Chondrocyte (in vitro differentiated cells): ENCODE measurements at regions not wholly inside any gene's neighbourhood (a gene's known extent, or its start where the extent isn't known, plus 50 kb on each side); places are given as distances from the start of the nearest gene placed in this dataset.

Source experiments
- DNase-seq: peaks from one replicate; pipeline ENCODE4 v3.0.0; 2021; ENCODE audit warnings: mixed read lengths, low spot score
- H3K27ac Mint-ChIP-seq: one replicate; pipeline ENCODE4 v1.8.0; 2021; ENCODE audit warnings: mild to moderate bottlenecking, moderate library complexity, mixed read lengths; ENCODE audit not compliant: unreplicated experiment
- H3K27me3 Mint-ChIP-seq: 2 replicates; pipeline ENCODE4 v1.8.0; 2021; ENCODE audit warnings: low read depth, mixed read lengths
- H3K36me3 Mint-ChIP-seq: 2 replicates; pipeline ENCODE4 v1.8.0; 2021; ENCODE audit warnings: low read depth, mixed read lengths
- H3K4me1 Mint-ChIP-seq: 2 replicates; pipeline ENCODE4 v1.8.0; 2021; ENCODE audit warnings: low read depth, mild to moderate bottlenecking, mixed read lengths
- H3K4me3 Mint-ChIP-seq: one replicate; pipeline ENCODE4 v1.8.0; 2021; ENCODE audit warnings: mild to moderate bottlenecking, moderate library complexity, mixed read lengths; ENCODE audit not compliant: unreplicated experiment
- H3K9me3 Mint-ChIP-seq: 2 replicates; pipeline ENCODE4 v1.8.0; 2021; ENCODE audit warnings: low read depth, mixed read lengths
- TF ChIP-seq, protein P1 (sequence below): fragments of 200-600 bp; sonication (generic); IDR thresholded peaks from 2 replicates; pipeline ENCODE4 v1.5.0; 2021; ENCODE audit warnings: antibody characterized with exemption, mild to moderate bottlenecking, moderate library complexity

DNA sequence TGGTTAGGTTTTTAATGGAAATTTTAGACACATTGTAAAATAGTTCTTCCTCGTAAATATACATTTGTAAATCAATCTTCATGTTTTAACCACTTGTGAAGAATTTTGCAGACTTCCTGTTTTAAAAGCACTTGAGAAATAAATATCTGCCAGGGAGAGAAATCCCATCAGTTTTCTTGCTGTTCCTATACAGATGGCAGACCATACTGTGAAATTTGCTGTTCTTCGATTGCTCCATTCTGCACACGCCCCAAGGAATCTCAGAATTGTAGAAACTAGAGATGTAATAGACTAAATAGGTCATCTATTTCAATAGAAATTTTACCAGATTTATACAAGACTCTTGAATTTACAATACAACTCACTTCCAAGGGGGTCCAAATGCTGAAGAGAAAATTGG is 75.8 kb upstream of the PIK3C3 start:
- no peaks in the 10 kb centered on the region for H3K36me3 Mint-ChIP-seq
- no peaks in the 10 kb centered on the region for H3K27me3 Mint-ChIP-seq

DNA sequence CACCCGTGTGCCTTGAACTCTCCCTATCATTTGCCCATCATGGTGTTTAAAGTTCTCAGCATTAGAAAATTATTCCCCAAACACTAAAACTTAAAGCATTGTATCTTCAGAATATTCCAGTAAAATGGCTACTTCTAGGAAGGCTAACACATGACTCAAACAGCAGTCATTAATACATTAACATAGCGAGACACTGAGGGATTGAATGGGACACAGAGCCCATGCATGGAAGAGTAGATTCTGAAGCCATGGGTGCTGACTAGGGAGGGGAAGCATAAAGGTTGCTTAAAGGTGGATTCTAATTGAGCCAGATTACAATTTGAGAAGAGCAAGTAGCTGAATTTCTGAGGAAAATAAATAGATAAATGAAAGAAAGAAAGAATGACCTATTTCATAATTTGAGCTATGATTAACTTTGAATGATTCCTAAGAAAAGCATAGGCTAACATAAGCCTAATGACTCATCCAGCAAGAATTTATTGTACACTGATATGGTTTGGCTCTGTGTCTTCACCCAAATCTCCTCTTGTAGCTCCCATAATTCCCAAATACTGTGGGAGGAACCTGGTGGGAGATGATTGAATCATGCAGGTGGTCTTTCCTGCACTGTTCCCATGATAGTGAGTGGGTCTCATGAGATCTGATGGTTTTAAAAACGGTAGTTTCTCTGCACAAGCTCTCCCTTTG is 79.8 kb upstream of the PIK3C3 start:
- no peak overlapping the region for H3K4me3 Mint-ChIP-seq
- H3K9me3 Mint-ChIP-seq, result no peaks in the 10 kb centered on the region
- DNase-seq, result no peak
- no peak overlapping the region for H3K27ac Mint-ChIP-seq
- TF ChIP-seq, protein P1, sequence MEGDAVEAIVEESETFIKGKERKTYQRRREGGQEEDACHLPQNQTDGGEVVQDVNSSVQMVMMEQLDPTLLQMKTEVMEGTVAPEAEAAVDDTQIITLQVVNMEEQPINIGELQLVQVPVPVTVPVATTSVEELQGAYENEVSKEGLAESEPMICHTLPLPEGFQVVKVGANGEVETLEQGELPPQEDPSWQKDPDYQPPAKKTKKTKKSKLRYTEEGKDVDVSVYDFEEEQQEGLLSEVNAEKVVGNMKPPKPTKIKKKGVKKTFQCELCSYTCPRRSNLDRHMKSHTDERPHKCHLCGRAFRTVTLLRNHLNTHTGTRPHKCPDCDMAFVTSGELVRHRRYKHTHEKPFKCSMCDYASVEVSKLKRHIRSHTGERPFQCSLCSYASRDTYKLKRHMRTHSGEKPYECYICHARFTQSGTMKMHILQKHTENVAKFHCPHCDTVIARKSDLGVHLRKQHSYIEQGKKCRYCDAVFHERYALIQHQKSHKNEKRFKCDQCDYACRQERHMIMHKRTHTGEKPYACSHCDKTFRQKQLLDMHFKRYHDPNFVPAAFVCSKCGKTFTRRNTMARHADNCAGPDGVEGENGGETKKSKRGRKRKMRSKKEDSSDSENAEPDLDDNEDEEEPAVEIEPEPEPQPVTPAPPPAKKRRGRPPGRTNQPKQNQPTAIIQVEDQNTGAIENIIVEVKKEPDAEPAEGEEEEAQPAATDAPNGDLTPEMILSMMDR, result no peak
- H3K27me3 Mint-ChIP-seq, result no peaks in the 10 kb centered on the region
- peaks cover 22% of the 10 kb centered on the region for H3K4me1 Mint-ChIP-seq
- no peaks in the 10 kb centered on the region for H3K36me3 Mint-ChIP-seq

More for the DNA sequence above, 75.8 kb upstream of the PIK3C3 start:
- Mint-ChIP-seq H3K27ac (no peak overlapping the region), H3K4me1 (peaks cover 11% of the 10 kb centered on the region), H3K9me3 (no peaks in the 10 kb centered on the region), H3K4me3 (no peak overlapping the region)
- DNase-seq, result no peak
- TF ChIP-seq, protein P1, result no peak

DNA sequence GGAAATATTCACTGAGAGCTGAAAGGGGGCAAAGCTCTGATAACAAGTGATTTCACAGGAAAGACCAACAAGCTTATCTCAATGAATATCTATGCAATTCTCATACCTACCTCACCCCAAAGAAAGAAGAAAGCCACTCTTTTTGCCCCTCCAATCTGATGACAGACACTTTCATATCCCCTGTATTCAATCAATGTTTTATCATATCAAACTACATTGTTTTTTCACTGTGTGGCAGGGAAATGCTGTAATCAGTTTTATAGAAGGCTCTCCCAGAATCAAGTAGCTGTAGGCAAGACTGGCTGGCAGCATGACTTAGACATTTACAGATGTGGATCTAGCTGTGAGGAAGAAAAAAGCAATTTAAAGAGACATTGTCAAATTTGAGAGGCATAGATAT is 81.3 kb upstream of the PIK3C3 start:
- no peak overlapping the region for H3K27ac Mint-ChIP-seq
- no peak for DNase-seq

DNA sequence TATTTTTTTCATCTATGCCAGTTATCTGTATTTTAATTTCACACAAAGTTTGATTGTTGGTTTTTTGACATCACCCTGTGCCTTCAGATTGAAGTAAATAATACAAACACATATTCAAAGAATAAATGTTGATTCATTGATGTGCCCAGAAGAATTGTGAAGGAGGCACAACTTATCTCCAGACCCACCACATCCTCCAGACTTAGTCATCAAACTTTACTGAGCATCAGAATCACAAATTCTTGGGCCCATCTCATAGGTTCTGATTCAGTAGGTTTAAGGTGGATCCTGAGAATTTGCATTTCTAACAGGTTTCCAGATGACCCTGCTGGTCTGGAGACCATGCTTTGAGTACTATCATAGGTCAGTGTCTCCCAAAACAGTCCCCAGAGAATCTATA is 82.8 kb upstream of the PIK3C3 start:
- Mint-ChIP-seq H3K4me1 (peaks cover 22% of the 10 kb centered on the region), H3K4me3 (no peak overlapping the region), H3K27me3 (no peaks in the 10 kb centered on the region), H3K9me3 (no peaks in the 10 kb centered on the region), H3K27ac (no peak overlapping the region), H3K36me3 (no peaks in the 10 kb centered on the region)
- TF ChIP-seq, protein P1, result no peak
- DNase-seq, result no peak

More for the DNA sequence above, 81.3 kb upstream of the PIK3C3 start:
- TF ChIP-seq, protein P1, result no peak
- Mint-ChIP-seq H3K9me3 (no peaks in the 10 kb centered on the region), H3K4me1 (peaks cover 22% of the 10 kb centered on the region), H3K4me3 (no peak overlapping the region), H3K36me3 (no peaks in the 10 kb centered on the region), H3K27me3 (no peaks in the 10 kb centered on the region)

DNA sequence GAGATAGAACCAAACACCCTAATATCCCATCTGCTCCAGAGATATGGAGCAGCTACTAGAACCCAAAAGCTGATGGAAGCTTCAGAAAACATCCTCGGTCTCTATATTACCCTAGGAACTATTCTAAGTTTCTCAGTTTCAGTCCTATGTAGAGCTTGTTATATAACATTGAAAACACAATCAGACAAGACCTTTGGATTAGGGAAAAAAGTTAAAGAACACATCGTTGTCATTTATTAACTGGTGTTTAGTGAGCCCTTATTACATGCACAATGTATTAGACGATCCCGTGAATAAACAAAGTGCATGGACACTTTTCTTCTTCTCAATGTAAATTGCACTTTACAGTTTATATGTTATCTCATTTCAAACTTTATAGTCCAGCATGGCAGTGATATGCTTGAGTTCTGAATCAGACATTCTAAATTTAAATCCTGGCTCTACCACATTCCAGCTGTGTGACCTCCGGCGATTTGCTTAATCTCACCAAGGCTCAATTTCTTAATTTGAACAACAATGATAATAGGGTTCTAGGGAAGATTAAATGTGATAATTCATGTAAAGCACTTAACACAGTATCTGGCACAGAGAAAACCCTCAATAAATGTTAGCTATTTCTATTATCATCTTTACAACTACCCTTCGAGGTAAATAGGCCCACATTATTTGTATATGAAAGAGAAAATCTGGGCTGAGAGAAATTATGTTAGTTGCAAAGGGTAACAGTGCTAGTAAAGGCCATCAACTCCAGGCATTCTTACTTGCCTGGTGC is 83.6 kb upstream of the PIK3C3 start:
- Mint-ChIP-seq H3K4me3 (no peak overlapping the region), H3K9me3 (no peaks in the 10 kb centered on the region), H3K4me1 (peaks cover 22% of the 10 kb centered on the region), H3K27ac (no peak overlapping the region), H3K27me3 (no peaks in the 10 kb centered on the region), H3K36me3 (no peaks in the 10 kb centered on the region)
- no peak for DNase-seq
- TF ChIP-seq, protein P1, result no peak
